Fibroblast of mammary gland (primary cell): ENCODE measurements at regions not wholly inside any gene's neighbourhood (a gene's known extent, or its start where the extent isn't known, plus 50 kb on each side); places are given as distances from the start of the nearest gene placed in this dataset.

Experiments
- DNase-seq: peaks from one replicate; pipeline ENCODE4 v3.0.0-alpha.2; 2010; ENCODE audit warnings: low read depth
- H3K4me3 ChIP-seq: 2 replicates; pipeline ENCODE4 v1.5.1; 2011; ENCODE audit warnings: low read depth, mild to moderate bottlenecking, low read length, moderate library complexity; ENCODE audit not compliant: control insufficient read depth
- CTCF ChIP-seq: conservative IDR thresholded peaks from 2 replicates; pipeline ENCODE4 v1.5.1; 2011; ENCODE audit warnings: low read depth, low read length, inconsistent platforms; ENCODE audit not compliant: control insufficient read depth, insufficient read depth

GRCh38 chr2:2826621-2827020 lies 495.5 kb upstream of the MYT1L start:
- TF ChIP-seq CTCF, result no peak
- DNase-seq, result no peak
- H3K4me3 ChIP-seq, result no peak overlapping the region

GRCh38 chr2:2826209-2826551 lies 495.1 kb upstream of the MYT1L start:
- no peak for TF ChIP-seq CTCF

GRCh38 chr2:2825516-2826208 lies 494.6 kb upstream of the MYT1L start:
- TF ChIP-seq CTCF, result no peak
- DNase-seq, result no peak
- no peak overlapping the region for H3K4me3 ChIP-seq

More at GRCh38 chr2:2826209-2826551, 495.1 kb upstream of the MYT1L start:
- no peak overlapping the region for H3K4me3 ChIP-seq
- DNase-seq, result no peak

- no peak overlapping the region for H3K4me3 ChIP-seq
- DNase-seq, result no peak
- TF ChIP-seq CTCF, result no peak
Measured at GRCh38 chr2:2825062-2825461, 494.0 kb upstream of the MYT1L start.

- TF ChIP-seq CTCF, result no peak
- no peak for DNase-seq
- no peak overlapping the region for H3K4me3 ChIP-seq
Measured at GRCh38 chr2:2824588-2824987, 493.5 kb upstream of the MYT1L start.

GRCh38 chr2:2823061-2823753 lies 492.1 kb upstream of the MYT1L start:
- H3K4me3 ChIP-seq, result no peak overlapping the region
- no peak for DNase-seq
- no peak for TF ChIP-seq CTCF
